CD4-positive, alpha-beta memory T cell (primary cell): ENCODE measurements at regions not wholly inside any gene's neighbourhood (a gene's known extent, or its start where the extent isn't known, plus 50 kb on each side); places are given as distances from the start of the nearest gene placed in this dataset.
A peak's percentile ranks its signal among the peaks of the same experiment; 100 is the strongest.

ENCODE experiments used
- CTCF ChIA-PET: fragments of 350-600 bp; sonication (Branson Sonifier 250); formaldehyde crosslinking; loops from one replicate; lab custom pipeline; 2021; ENCODE audit warnings: inconsistent platforms; ENCODE audit not compliant: partially characterized antibody; lab: Charles Lee
- POLR2A ChIA-PET: fragments of 350-600 bp; sonication (Branson Sonifier 250); formaldehyde crosslinking; loops from one replicate; lab custom pipeline; 2021; ENCODE audit not compliant: partially characterized antibody; lab: Charles Lee
- DNase-seq, 5 donors: peaks; one replicate each; pipeline versions ENCODE4 v3.0.0 to v3.0.0-alpha.2; 2020 to 2022; ENCODE audit warnings: mixed read lengths in 1 of 5
- H3K27ac ChIP-seq: one replicate; pipeline ENCODE4 v1.7.0; 2013; ENCODE audit warnings: low read depth, low read length
- H3K27me3 ChIP-seq: 2 replicates; pipeline ENCODE4 v1.7.0; 2013; ENCODE audit warnings: mild to moderate bottlenecking, low read length, moderate library complexity; ENCODE audit not compliant: insufficient read depth
- H3K36me3 ChIP-seq: 2 replicates; pipeline ENCODE4 v1.7.0; 2013; ENCODE audit warnings: mild to moderate bottlenecking, low read length, moderate library complexity; ENCODE audit not compliant: insufficient read depth
- H3K4me1 ChIP-seq: 2 replicates; pipeline ENCODE4 v1.7.0; 2013; ENCODE audit warnings: mild to moderate bottlenecking, low read length, moderate library complexity; ENCODE audit not compliant: insufficient read depth
- H3K4me3 ChIP-seq, 2 donors: one replicate each; pipeline ENCODE4 v1.7.0; 2013; ENCODE audit warnings: low read length in 2 of 2, mild to moderate bottlenecking in 1 of 2
- H3K9me3 ChIP-seq, 2 donors: one replicate each; pipeline ENCODE4 v1.7.0; 2013; ENCODE audit warnings: low read length in 2 of 2, control low read depth in 1 of 2; ENCODE audit not compliant: control insufficient read depth in 1 of 2
- H3K27ac Mint-ChIP-seq, 7 donors: one replicate each; pipeline ENCODE4 v1.8.0; 2020 to 2021; ENCODE audit warnings: mixed read lengths in 7 of 7, mild to moderate bottlenecking in 6 of 7, inconsistent platforms in 3 of 7, moderate library complexity in 3 of 7
- H3K27me3 Mint-ChIP-seq, 2 donors: one replicate each; pipeline ENCODE4 v1.8.0; 2020 to 2021; ENCODE audit warnings: mixed read lengths in 2 of 2
- H3K36me3 Mint-ChIP-seq, 2 donors: one replicate each; pipeline ENCODE4 v1.8.0; 2020 to 2021; ENCODE audit warnings: mixed read lengths in 2 of 2, inconsistent platforms in 1 of 2, mild to moderate bottlenecking in 1 of 2
- H3K4me1 Mint-ChIP-seq, 4 donors: one replicate each; pipeline ENCODE4 v1.8.0; 2020 to 2021; ENCODE audit warnings: mixed read lengths in 4 of 4, mild to moderate bottlenecking in 1 of 4
- H3K4me3 Mint-ChIP-seq, 8 donors: one replicate each; pipeline ENCODE4 v1.8.0; 2020 to 2021; ENCODE audit warnings: mixed read lengths in 8 of 8, mild to moderate bottlenecking in 7 of 8, moderate library complexity in 6 of 8, inconsistent platforms in 3 of 8
- H3K9me3 Mint-ChIP-seq, 8 donors: one replicate each; pipeline ENCODE4 v1.8.0; 2020 to 2021; ENCODE audit warnings: mixed read lengths in 8 of 8, mild to moderate bottlenecking in 5 of 8, inconsistent platforms in 3 of 8, moderate library complexity in 1 of 8
- intact Hi-C: fragments of 100-400 bp; cut with micrococcal nuclease; formaldehyde crosslinking; loops from one replicate; pipeline ENCODE4 v1.15.1; 2023

GRCh38 chr3:116833202-116833601 is 123.6 kb downstream of the TUSC7 start:
- Histone ChIP-seq H3K9me3 (no peaks in the 10 kb centered on the region), H3K4me1 (no peaks in the 10 kb centered on the region), H3K4me3 (no peak overlapping the region), H3K36me3 (no peaks in the 10 kb centered on the region), H3K27ac (no peak overlapping the region), H3K27me3 (no peaks in the 10 kb centered on the region)
- Mint-ChIP-seq H3K4me1 (no peaks in the 10 kb centered on the region), H3K27ac (no peak overlapping the region), H3K9me3 (peaks cover 0 to 2% (median 0%) of the 10 kb centered on the region in 8 donors), H3K36me3 (no peaks in the 10 kb centered on the region), H3K27me3 (no peaks in the 10 kb centered on the region), H3K4me3 (no peak overlapping the region)
- ChIA-PET POLR2A (no interaction called here), CTCF (no interaction called here)
- intact Hi-C loops, result no loop called here
- DNase-seq, result no peak

- Histone ChIP-seq H3K4me3 (no peak overlapping the region), H3K27me3 (no peaks in the 10 kb centered on the region), H3K27ac (no peak overlapping the region), H3K36me3 (no peaks in the 10 kb centered on the region), H3K9me3 (no peaks in the 10 kb centered on the region), H3K4me1 (no peaks in the 10 kb centered on the region)
- DNase-seq, result no peak
- Mint-ChIP-seq H3K27me3 (no peaks in the 10 kb centered on the region), H3K4me3 (no peak overlapping the region), H3K27ac (no peak overlapping the region), H3K4me1 (no peaks in the 10 kb centered on the region), H3K36me3 (no peaks in the 10 kb centered on the region), H3K9me3 (peaks cover 0 to 2% (median 0%) of the 10 kb centered on the region in 8 donors)
- intact Hi-C loops, result no loop called here
- POLR2A ChIA-PET, result no interaction called here
- CTCF ChIA-PET, result no interaction called here
Observed at GRCh38 chr3:116834816-116835215, 125.2 kb downstream of the TUSC7 start.

GRCh38 chr3:116835658-116836057 is 126.1 kb downstream of the TUSC7 start:
- DNase-seq, result no peak
- Histone ChIP-seq H3K27ac (no peak overlapping the region), H3K4me3 (no peak overlapping the region), H3K4me1 (no peaks in the 10 kb centered on the region), H3K36me3 (no peaks in the 10 kb centered on the region), H3K9me3 (no peaks in the 10 kb centered on the region), H3K27me3 (no peaks in the 10 kb centered on the region)
- H3K4me1 Mint-ChIP-seq, result no peaks in the 10 kb centered on the region
- ChIA-PET POLR2A (no interaction called here), CTCF (no interaction called here)
- H3K27me3 Mint-ChIP-seq, result no peaks in the 10 kb centered on the region
- H3K4me3 Mint-ChIP-seq, result no peak overlapping the region
- no peak overlapping the region for H3K27ac Mint-ChIP-seq
- H3K9me3 Mint-ChIP-seq, result peaks cover 0 to 2% (median 0%) of the 10 kb centered on the region in 8 donors
- no peaks in the 10 kb centered on the region for H3K36me3 Mint-ChIP-seq
- intact Hi-C loops, result no loop called here

- CTCF ChIA-PET, result no interaction called here
- H3K27me3 Mint-ChIP-seq, result no peaks in the 10 kb centered on the region
- H3K4me1 ChIP-seq, result no peaks in the 10 kb centered on the region
- no peaks in the 10 kb centered on the region for H3K9me3 ChIP-seq
- POLR2A ChIA-PET, result no interaction called here
- DNase-seq, result no peak
- intact Hi-C loops, result no loop called here
- no peak overlapping the region for H3K27ac Mint-ChIP-seq
- H3K4me1 Mint-ChIP-seq, result no peaks in the 10 kb centered on the region
- H3K27me3 ChIP-seq, result no peaks in the 10 kb centered on the region
- H3K4me3 Mint-ChIP-seq, result no peak overlapping the region
- no peaks in the 10 kb centered on the region for H3K36me3 ChIP-seq
- H3K9me3 Mint-ChIP-seq, result peaks cover 0 to 2% (median 0%) of the 10 kb centered on the region in 8 donors
- H3K4me3 ChIP-seq, result no peak overlapping the region
- no peaks in the 10 kb centered on the region for H3K36me3 Mint-ChIP-seq
- H3K27ac ChIP-seq, result no peak overlapping the region
Observed at GRCh38 chr3:116836286-116836685, 126.7 kb downstream of the TUSC7 start.

GRCh38 chr3:116837483-116837882 is 127.9 kb downstream of the TUSC7 start:
- no peak overlapping the region for H3K27ac Mint-ChIP-seq

GRCh38 chr3:116841003-116841735 is 131.6 kb downstream of the TUSC7 start:
- Histone ChIP-seq H3K27me3 (no peaks in the 10 kb centered on the region), H3K4me3 (no peak overlapping the region), H3K36me3 (no peaks in the 10 kb centered on the region), H3K27ac (no peak overlapping the region), H3K9me3 (no peaks in the 10 kb centered on the region), H3K4me1 (no peaks in the 10 kb centered on the region)
- Mint-ChIP-seq H3K27ac (no peak overlapping the region), H3K4me1 (no peaks in the 10 kb centered on the region), H3K27me3 (no peaks in the 10 kb centered on the region), H3K36me3 (no peaks in the 10 kb centered on the region), H3K9me3 (peaks cover 0 to 4% (median 2%) of the 10 kb centered on the region in 8 donors), H3K4me3 (no peak overlapping the region)
- POLR2A ChIA-PET, result no interaction called here
- CTCF ChIA-PET, result no interaction called here
- intact Hi-C loops, result no loop called here
- no peak for DNase-seq

More at GRCh38 chr3:116837483-116837882, 127.9 kb downstream of the TUSC7 start:
- no peak for DNase-seq
- Histone ChIP-seq H3K9me3 (no peaks in the 10 kb centered on the region), H3K4me1 (no peaks in the 10 kb centered on the region), H3K36me3 (no peaks in the 10 kb centered on the region), H3K27ac (no peak overlapping the region), H3K27me3 (no peaks in the 10 kb centered on the region), H3K4me3 (no peak overlapping the region)
- ChIA-PET CTCF (interaction anchor here (1.1 kb wide), 1 partner anchor 11 kb away, joined by 3 read pairs; no protein-coding TSS in a partner anchor), POLR2A (no interaction called here)
- peaks cover 0 to 3% (median 0%) of the 10 kb centered on the region in 8 donors for H3K9me3 Mint-ChIP-seq
- H3K4me1 Mint-ChIP-seq, result no peaks in the 10 kb centered on the region
- H3K27me3 Mint-ChIP-seq, result no peaks in the 10 kb centered on the region
- intact Hi-C loops, result no loop called here
- peak overlapping the region in 1 of 8 donors; percentile 2 for H3K4me3 Mint-ChIP-seq
- no peaks in the 10 kb centered on the region for H3K36me3 Mint-ChIP-seq

- Mint-ChIP-seq H3K36me3 (no peaks in the 10 kb centered on the region), H3K9me3 (peaks cover 0 to 7% (median 1%) of the 10 kb centered on the region in 8 donors), H3K27me3 (no peaks in the 10 kb centered on the region), H3K27ac (no peak overlapping the region), H3K4me3 (no peak overlapping the region), H3K4me1 (no peaks in the 10 kb centered on the region)
- intact Hi-C loops, result no loop called here
- ChIA-PET POLR2A (no interaction called here), CTCF (interaction anchor here (1.6 kb wide), 1 partner anchor 9 kb away, joined by 3 read pairs; no protein-coding TSS in a partner anchor)
- Histone ChIP-seq H3K36me3 (no peaks in the 10 kb centered on the region), H3K4me1 (no peaks in the 10 kb centered on the region), H3K9me3 (no peaks in the 10 kb centered on the region), H3K4me3 (no peak overlapping the region), H3K27me3 (no peaks in the 10 kb centered on the region), H3K27ac (no peak overlapping the region)
- no peak for DNase-seq
Observed at GRCh38 chr3:116842254-116842957, 132.8 kb downstream of the TUSC7 start.
